ENCODE measurements at regions not wholly inside any gene's neighbourhood (a gene's known extent, or its start where the extent isn't known, plus 50 kb on each side); places are given as distances from the start of the nearest gene placed in this dataset.

DNA sequence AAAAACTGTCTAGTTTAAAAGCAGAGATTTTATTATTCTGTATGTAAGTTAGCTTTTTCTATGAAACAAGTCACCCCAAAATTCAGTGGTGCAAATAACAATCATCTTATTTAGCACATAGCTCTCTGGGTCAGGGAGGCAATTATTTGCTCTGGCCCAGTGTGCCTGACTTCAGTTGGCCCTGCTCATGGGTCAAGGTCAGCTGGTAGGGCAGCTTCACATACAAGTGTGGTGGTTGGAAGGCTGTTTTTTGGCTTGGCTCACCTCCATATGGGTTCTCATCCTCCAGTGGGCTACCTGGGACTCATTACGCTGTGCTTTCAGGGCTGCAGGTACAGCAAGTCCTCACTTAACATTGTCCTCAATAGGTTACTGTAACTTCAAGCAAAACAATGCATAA, 228.6 kb downstream of the NR2F2 start:
- Histone ChIP-seq H3K4me1 (no peaks in the 10 kb centered on the region), H3K4me3 (no peak overlapping the region), H3K27ac (no peak overlapping the region), H3K36me3 (no peaks in the 10 kb centered on the region), H3K9me3 (peaks cover 0 to 3% (median 0%) of the 10 kb centered on the region in 3 donors), H3K27me3 (no peaks in the 10 kb centered on the region)
- no peak for DNase-seq
- intact Hi-C loops (cut with DNase I; ENCODE audit: low total_unique reads), result no loop called here
- no peak for TF ChIP-seq CTCF (IDR thresholded peaks at IDR 0.05)

- Histone ChIP-seq H3K36me3 (no peaks in the 10 kb centered on the region), H3K9me3 (peaks cover 0 to 3% (median 0%) of the 10 kb centered on the region in 3 donors), H3K4me3 (no peak overlapping the region), H3K4me1 (no peaks in the 10 kb centered on the region), H3K27me3 (no peaks in the 10 kb centered on the region), H3K27ac (no peak overlapping the region)
- no peak for DNase-seq
- intact Hi-C loops (cut with DNase I; ENCODE audit: low total_unique reads), result no loop called here
- no peak for TF ChIP-seq CTCF (IDR thresholded peaks at IDR 0.05)
Observed at GRCh38 chr15:96559631-96560030, 229.1 kb downstream of the NR2F2 start.

DNA sequence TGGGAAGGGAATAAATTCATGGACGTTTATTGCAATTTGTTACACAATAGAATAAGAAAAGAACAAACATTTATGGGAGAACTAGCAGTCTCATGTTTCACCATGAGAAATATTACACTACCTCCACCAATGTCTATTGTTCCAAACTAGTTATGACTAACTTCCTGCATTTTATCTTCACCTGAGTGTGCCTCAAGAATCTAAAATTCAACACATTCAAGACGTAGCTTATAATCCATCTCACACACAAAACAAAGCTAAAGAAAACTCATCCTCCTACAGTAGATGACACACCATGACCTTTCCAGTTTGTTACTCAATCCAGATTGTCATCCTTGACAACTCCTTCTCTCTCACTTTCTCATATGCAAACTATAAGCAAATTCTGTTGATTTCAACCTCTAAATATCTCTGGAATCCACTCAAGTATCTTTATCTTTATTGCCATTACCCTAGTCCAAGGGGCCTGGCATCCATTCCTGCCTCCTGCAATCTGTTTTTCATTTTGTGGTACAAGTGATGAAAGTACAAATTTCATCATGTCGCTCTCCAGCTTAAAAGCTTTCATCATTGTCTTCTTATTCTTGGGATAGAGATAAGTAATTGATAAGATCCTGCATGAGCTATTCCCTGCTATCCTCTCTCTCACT, 229.9 kb downstream of the NR2F2 start:
- Histone ChIP-seq H3K27ac (no peak overlapping the region), H3K4me3 (no peak overlapping the region), H3K4me1 (no peaks in the 10 kb centered on the region), H3K36me3 (no peaks in the 10 kb centered on the region), H3K27me3 (no peaks in the 10 kb centered on the region), H3K9me3 (peaks cover 0 to 3% (median 0%) of the 10 kb centered on the region in 3 donors)
- intact Hi-C loops (cut with DNase I; ENCODE audit: low total_unique reads), result no loop called here
- DNase-seq, result no peak
- TF ChIP-seq CTCF (IDR thresholded peaks at IDR 0.05), result no peak

DNA sequence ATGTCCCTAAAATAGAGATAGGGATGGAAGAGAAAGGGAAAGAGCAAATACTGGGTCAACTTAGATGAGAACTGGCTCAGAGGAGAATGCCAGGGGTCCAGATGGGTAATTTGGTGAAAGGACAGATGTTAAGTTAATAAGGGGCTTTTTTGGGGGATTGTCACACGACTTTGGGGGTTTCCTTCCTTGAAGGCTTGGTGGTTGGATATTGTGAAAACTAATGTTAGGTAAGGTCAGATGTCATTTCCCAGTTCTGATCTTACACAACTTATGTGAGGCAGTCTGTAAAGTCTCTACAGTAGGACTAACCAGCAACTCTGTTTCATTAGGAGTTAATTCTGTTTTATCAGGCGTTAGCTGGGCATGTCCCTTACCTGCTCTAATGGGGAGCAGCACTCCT, 231.1 kb downstream of the NR2F2 start:
- intact Hi-C loops (cut with DNase I; ENCODE audit: low total_unique reads), result no loop called here
- no peak for DNase-seq
- no peaks in the 10 kb centered on the region for H3K27me3 ChIP-seq
- H3K9me3 ChIP-seq, result peaks cover 0 to 3% (median 0%) of the 10 kb centered on the region in 3 donors
- no peak overlapping the region for H3K27ac ChIP-seq
- no peak overlapping the region for H3K4me3 ChIP-seq
- no peak for TF ChIP-seq CTCF (IDR thresholded peaks at IDR 0.05)
- no peaks in the 10 kb centered on the region for H3K4me1 ChIP-seq
- H3K36me3 ChIP-seq, result no peaks in the 10 kb centered on the region

GRCh38 chr15:96564546-96564945, 234.0 kb downstream of the NR2F2 start:
- no peak for DNase-seq
- Histone ChIP-seq H3K36me3 (no peaks in the 10 kb centered on the region), H3K4me1 (no peaks in the 10 kb centered on the region), H3K9me3 (peaks cover 0 to 3% (median 0%) of the 10 kb centered on the region in 3 donors), H3K27ac (no peak overlapping the region), H3K27me3 (no peaks in the 10 kb centered on the region), H3K4me3 (no peak overlapping the region)
- TF ChIP-seq CTCF (IDR thresholded peaks at IDR 0.05), result no peak
- intact Hi-C loops (cut with DNase I; ENCODE audit: low total_unique reads), result no loop called here

DNA sequence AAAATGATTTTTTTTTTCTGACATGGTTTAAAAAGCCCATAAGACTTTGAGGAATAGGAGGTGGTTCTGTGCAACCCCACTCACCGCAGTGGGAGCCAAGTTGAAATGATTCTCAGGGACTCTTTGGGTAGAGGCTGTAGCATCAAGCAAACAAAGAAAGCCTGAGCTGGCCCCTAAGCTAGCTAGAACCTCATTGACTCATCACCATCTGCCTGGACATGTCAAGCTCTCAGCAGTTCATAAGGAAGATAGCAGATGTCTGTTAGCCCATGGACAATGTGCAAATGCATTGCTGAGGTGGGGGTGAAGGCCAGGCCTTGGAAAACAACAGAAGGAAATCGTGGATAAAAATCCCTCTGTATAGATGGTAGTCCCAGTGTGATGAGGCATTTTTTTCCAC, 234.8 kb downstream of the NR2F2 start:
- Histone ChIP-seq H3K4me1 (no peaks in the 10 kb centered on the region), H3K36me3 (no peaks in the 10 kb centered on the region), H3K4me3 (no peak overlapping the region), H3K9me3 (peaks cover 0 to 3% (median 0%) of the 10 kb centered on the region in 3 donors), H3K27me3 (no peaks in the 10 kb centered on the region), H3K27ac (no peak overlapping the region)
- DNase-seq, result no peak
- intact Hi-C loops (cut with DNase I; ENCODE audit: low total_unique reads), result no loop called here
- TF ChIP-seq CTCF (IDR thresholded peaks at IDR 0.05), result no peak

Measured in tibial artery (tissue), 4 donors.